CD8-positive, alpha-beta memory T cell (primary cell): ENCODE measurements at regions not wholly inside any gene's neighbourhood (a gene's known extent, or its start where the extent isn't known, plus 50 kb on each side); places are given as distances from the start of the nearest gene placed in this dataset.

Experiments
- CTCF ChIA-PET: fragments of 350-600 bp; sonication (Branson Sonifier 250); formaldehyde crosslinking; loops from one replicate; lab custom pipeline; 2021; ENCODE audit warnings: antibody characterized with exemption; lab: Charles Lee
- POLR2A ChIA-PET: fragments of 350-600 bp; sonication (Branson Sonifier 250); formaldehyde crosslinking; loops from one replicate; lab custom pipeline; 2021; ENCODE audit warnings: antibody characterized with exemption; lab: Charles Lee
- DNase-seq, 5 donors: peaks; one replicate each; pipeline versions ENCODE4 v3.0.0 to v3.0.0-alpha.2; 2020 to 2022; ENCODE audit warnings: mixed read lengths in 1 of 5
- H3K27ac ChIP-seq: one replicate; pipeline ENCODE4 v1.7.0; 2013; ENCODE audit warnings: low read depth, mild to moderate bottlenecking, low read length, moderate library complexity
- H3K27me3 ChIP-seq: 2 replicates; pipeline ENCODE4 v1.7.0; 2013; ENCODE audit warnings: low read length, mild to moderate bottlenecking; ENCODE audit not compliant: insufficient read depth, poor library complexity, severe bottlenecking
- H3K36me3 ChIP-seq: 2 replicates; pipeline ENCODE4 v1.7.0; 2013; ENCODE audit warnings: mild to moderate bottlenecking, low read length, moderate library complexity; ENCODE audit not compliant: insufficient read depth
- H3K4me1 ChIP-seq: 2 replicates; pipeline ENCODE4 v1.7.0; 2013; ENCODE audit warnings: mild to moderate bottlenecking, low read length, moderate library complexity; ENCODE audit not compliant: insufficient read depth
- H3K4me3 ChIP-seq: 2 replicates; pipeline ENCODE4 v1.7.0; 2013; ENCODE audit warnings: mild to moderate bottlenecking, low read length
- H3K9me3 ChIP-seq: 2 replicates; pipeline ENCODE4 v1.7.0; 2013; ENCODE audit warnings: mild to moderate bottlenecking, low read length
- H3K27ac Mint-ChIP-seq, 8 donors: one replicate each; pipeline ENCODE4 v1.8.0; 2020 to 2021; ENCODE audit warnings: mixed read lengths in 8 of 8, mild to moderate bottlenecking in 6 of 8, inconsistent platforms in 3 of 8, moderate library complexity in 3 of 8
- H3K27me3 Mint-ChIP-seq, 2 donors: one replicate each; pipeline ENCODE4 v1.8.0; 2020 to 2021; ENCODE audit warnings: mixed read lengths in 2 of 2, mild to moderate bottlenecking in 1 of 2, moderate library complexity in 1 of 2
- H3K36me3 Mint-ChIP-seq, 3 donors: one replicate each; pipeline ENCODE4 v1.8.0; 2020 to 2021; ENCODE audit warnings: mixed read lengths in 3 of 3, inconsistent platforms in 1 of 3, mild to moderate bottlenecking in 1 of 3
- H3K4me1 Mint-ChIP-seq, 3 donors: one replicate each; pipeline ENCODE4 v1.8.0; 2020 to 2021; ENCODE audit warnings: mixed read lengths in 3 of 3, inconsistent platforms in 1 of 3, mild to moderate bottlenecking in 1 of 3
- H3K4me3 Mint-ChIP-seq, 7 donors: one replicate each; pipeline ENCODE4 v1.8.0; 2020 to 2021; ENCODE audit warnings: mixed read lengths in 7 of 7, mild to moderate bottlenecking in 6 of 7, moderate library complexity in 4 of 7, inconsistent platforms in 2 of 7
- H3K9me3 Mint-ChIP-seq, 5 donors: one replicate each; pipeline ENCODE4 v1.8.0; 2020 to 2022; ENCODE audit warnings: mixed read lengths in 5 of 5, mild to moderate bottlenecking in 3 of 5, moderate library complexity in 2 of 5, inconsistent platforms in 1 of 5

- H3K36me3 ChIP-seq = no peaks in the 10 kb centered on the region
- H3K4me3 Mint-ChIP-seq = no peak overlapping the region
- H3K4me3 ChIP-seq = no peak overlapping the region
- H3K27ac Mint-ChIP-seq = no peak overlapping the region
- H3K27me3 ChIP-seq = no peaks in the 10 kb centered on the region
- no peaks in the 10 kb centered on the region for H3K36me3 Mint-ChIP-seq
- H3K4me1 Mint-ChIP-seq = no peaks in the 10 kb centered on the region
- H3K9me3 ChIP-seq = no peaks in the 10 kb centered on the region
- no peaks in the 10 kb centered on the region for H3K9me3 Mint-ChIP-seq
- no peaks in the 10 kb centered on the region for H3K4me1 ChIP-seq
- ChIA-PET POLR2A (no interaction called here), CTCF (no interaction called here)
- H3K27me3 Mint-ChIP-seq = peaks cover 0 to 10% of the 10 kb centered on the region in 2 donors
- no peak for DNase-seq
- no peak overlapping the region for H3K27ac ChIP-seq
Measured at GRCh38 chr1:2879591-2879990, 78.1 kb upstream of the TTC34 start.

DNA sequence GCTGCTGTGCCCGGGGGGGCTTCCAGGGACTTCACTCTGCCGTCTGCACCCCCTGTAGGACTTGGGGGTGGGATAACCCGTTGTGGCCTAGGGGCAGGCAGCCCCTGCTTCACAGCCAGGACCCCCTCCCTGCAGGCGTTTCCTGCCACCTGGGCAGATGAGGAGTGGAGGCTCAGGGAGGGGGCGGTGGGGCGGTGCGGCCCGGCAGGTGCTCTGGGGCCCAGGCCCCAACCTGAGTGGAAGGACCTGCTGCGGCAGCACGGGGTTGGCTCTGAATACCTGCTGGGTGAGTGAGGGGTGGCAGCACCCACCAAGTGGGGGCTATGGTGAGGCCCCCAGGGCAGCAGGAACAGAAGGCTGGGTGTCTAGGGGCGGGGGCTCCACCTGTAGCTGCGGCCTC is 78.6 kb upstream of the TTC34 start:
- Histone ChIP-seq H3K4me1 (no peaks in the 10 kb centered on the region), H3K36me3 (no peaks in the 10 kb centered on the region), H3K27ac (no peak overlapping the region), H3K9me3 (no peaks in the 10 kb centered on the region), H3K27me3 (no peaks in the 10 kb centered on the region), H3K4me3 (no peak overlapping the region)
- Mint-ChIP-seq H3K27me3 (peaks cover 0 to 10% of the 10 kb centered on the region in 2 donors), H3K9me3 (no peaks in the 10 kb centered on the region), H3K36me3 (no peaks in the 10 kb centered on the region), H3K27ac (peak overlapping the region in 1 of 8 donors; percentile 9), H3K4me1 (no peaks in the 10 kb centered on the region), H3K4me3 (no peak overlapping the region)
- POLR2A ChIA-PET = no interaction called here
- CTCF ChIA-PET = no interaction called here
- DNase-seq = no peak

- no peaks in the 10 kb centered on the region for H3K9me3 Mint-ChIP-seq
- ChIA-PET POLR2A (no interaction called here), CTCF (interaction anchor here (0.6 kb wide), 1 partner anchor 155 kb away, joined by 3 read pairs; no protein-coding TSS in a partner anchor)
- Histone ChIP-seq H3K4me3 (no peak overlapping the region), H3K36me3 (no peaks in the 10 kb centered on the region), H3K9me3 (no peaks in the 10 kb centered on the region), H3K27me3 (no peaks in the 10 kb centered on the region), H3K27ac (no peak overlapping the region), H3K4me1 (no peaks in the 10 kb centered on the region)
- H3K4me1 Mint-ChIP-seq = no peaks in the 10 kb centered on the region
- H3K36me3 Mint-ChIP-seq = no peaks in the 10 kb centered on the region
- peaks cover 0 to 10% of the 10 kb centered on the region in 2 donors for H3K27me3 Mint-ChIP-seq
- no peak overlapping the region for H3K27ac Mint-ChIP-seq
- no peak overlapping the region for H3K4me3 Mint-ChIP-seq
- DNase-seq = no peak
Measured at GRCh38 chr1:2880812-2881295, 79.4 kb upstream of the TTC34 start.

- Mint-ChIP-seq H3K27ac (no peak overlapping the region), H3K9me3 (no peaks in the 10 kb centered on the region), H3K4me1 (no peaks in the 10 kb centered on the region), H3K4me3 (no peak overlapping the region), H3K27me3 (peaks cover 0 to 14% of the 10 kb centered on the region in 2 donors), H3K36me3 (no peaks in the 10 kb centered on the region)
- ChIA-PET POLR2A (no interaction called here), CTCF (no interaction called here)
- Histone ChIP-seq H3K9me3 (no peaks in the 10 kb centered on the region), H3K27ac (no peak overlapping the region), H3K4me1 (no peaks in the 10 kb centered on the region), H3K36me3 (no peaks in the 10 kb centered on the region), H3K27me3 (no peaks in the 10 kb centered on the region), H3K4me3 (no peak overlapping the region)
- DNase-seq = no peak
Measured at GRCh38 chr1:2881556-2881955, 80.1 kb upstream of the TTC34 start.

- POLR2A ChIA-PET = no interaction called here
- Mint-ChIP-seq H3K4me3 (no peak overlapping the region), H3K36me3 (no peaks in the 10 kb centered on the region), H3K4me1 (no peaks in the 10 kb centered on the region), H3K27me3 (peaks cover 0 to 14% of the 10 kb centered on the region in 2 donors), H3K9me3 (no peaks in the 10 kb centered on the region), H3K27ac (no peak overlapping the region)
- no peaks in the 10 kb centered on the region for H3K4me1 ChIP-seq
- no peaks in the 10 kb centered on the region for H3K36me3 ChIP-seq
- DNase-seq = no peak
- CTCF ChIA-PET = no interaction called here
- H3K27ac ChIP-seq = no peak overlapping the region
- no peaks in the 10 kb centered on the region for H3K27me3 ChIP-seq
- H3K9me3 ChIP-seq = no peaks in the 10 kb centered on the region
- no peak overlapping the region for H3K4me3 ChIP-seq
Measured at GRCh38 chr1:2882966-2883696, 81.6 kb upstream of the TTC34 start.

- H3K4me1 Mint-ChIP-seq = no peaks in the 10 kb centered on the region
- Histone ChIP-seq H3K27me3 (no peaks in the 10 kb centered on the region), H3K4me3 (no peak overlapping the region), H3K27ac (no peak overlapping the region), H3K36me3 (no peaks in the 10 kb centered on the region), H3K4me1 (no peaks in the 10 kb centered on the region), H3K9me3 (no peaks in the 10 kb centered on the region)
- no peaks in the 10 kb centered on the region for H3K9me3 Mint-ChIP-seq
- ChIA-PET POLR2A (no interaction called here), CTCF (no interaction called here)
- H3K27me3 Mint-ChIP-seq = peaks cover 4 to 22% of the 10 kb centered on the region in 2 donors
- H3K4me3 Mint-ChIP-seq = no peak overlapping the region
- no peaks in the 10 kb centered on the region for H3K36me3 Mint-ChIP-seq
- no peak overlapping the region for H3K27ac Mint-ChIP-seq
- no peak for DNase-seq
Measured at GRCh38 chr1:2885001-2885400, 83.5 kb upstream of the TTC34 start.

DNA sequence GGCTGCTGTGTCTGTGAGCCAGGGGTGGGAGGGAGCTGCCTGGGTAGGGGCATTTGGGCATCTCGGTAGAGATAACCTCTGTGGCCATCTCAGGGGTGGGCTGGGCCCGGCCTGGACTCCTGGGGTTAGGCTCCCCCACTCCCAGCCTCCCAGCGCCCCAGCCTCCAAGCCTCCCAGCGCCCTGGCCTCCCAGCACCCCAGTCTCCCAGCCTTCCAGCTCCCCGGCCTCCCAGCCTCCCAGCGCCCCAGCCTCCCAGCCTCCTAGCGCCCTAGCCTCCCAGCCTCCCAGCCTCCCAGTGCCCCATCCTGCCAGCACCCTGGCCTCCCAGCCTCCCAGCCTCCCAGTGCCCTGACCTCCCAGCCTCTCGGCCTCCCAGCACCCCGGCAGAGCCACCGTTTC is 85.1 kb upstream of the TTC34 start:
- Histone ChIP-seq H3K4me3 (no peak overlapping the region), H3K27me3 (no peaks in the 10 kb centered on the region), H3K27ac (no peak overlapping the region), H3K36me3 (no peaks in the 10 kb centered on the region), H3K4me1 (no peaks in the 10 kb centered on the region), H3K9me3 (no peaks in the 10 kb centered on the region)
- CTCF ChIA-PET = no interaction called here
- Mint-ChIP-seq H3K27ac (no peak overlapping the region), H3K4me1 (no peaks in the 10 kb centered on the region), H3K4me3 (no peak overlapping the region), H3K36me3 (no peaks in the 10 kb centered on the region), H3K27me3 (peaks cover 4 to 12% of the 10 kb centered on the region in 2 donors), H3K9me3 (no peaks in the 10 kb centered on the region)
- no peak for DNase-seq
- POLR2A ChIA-PET = no interaction called here

DNA sequence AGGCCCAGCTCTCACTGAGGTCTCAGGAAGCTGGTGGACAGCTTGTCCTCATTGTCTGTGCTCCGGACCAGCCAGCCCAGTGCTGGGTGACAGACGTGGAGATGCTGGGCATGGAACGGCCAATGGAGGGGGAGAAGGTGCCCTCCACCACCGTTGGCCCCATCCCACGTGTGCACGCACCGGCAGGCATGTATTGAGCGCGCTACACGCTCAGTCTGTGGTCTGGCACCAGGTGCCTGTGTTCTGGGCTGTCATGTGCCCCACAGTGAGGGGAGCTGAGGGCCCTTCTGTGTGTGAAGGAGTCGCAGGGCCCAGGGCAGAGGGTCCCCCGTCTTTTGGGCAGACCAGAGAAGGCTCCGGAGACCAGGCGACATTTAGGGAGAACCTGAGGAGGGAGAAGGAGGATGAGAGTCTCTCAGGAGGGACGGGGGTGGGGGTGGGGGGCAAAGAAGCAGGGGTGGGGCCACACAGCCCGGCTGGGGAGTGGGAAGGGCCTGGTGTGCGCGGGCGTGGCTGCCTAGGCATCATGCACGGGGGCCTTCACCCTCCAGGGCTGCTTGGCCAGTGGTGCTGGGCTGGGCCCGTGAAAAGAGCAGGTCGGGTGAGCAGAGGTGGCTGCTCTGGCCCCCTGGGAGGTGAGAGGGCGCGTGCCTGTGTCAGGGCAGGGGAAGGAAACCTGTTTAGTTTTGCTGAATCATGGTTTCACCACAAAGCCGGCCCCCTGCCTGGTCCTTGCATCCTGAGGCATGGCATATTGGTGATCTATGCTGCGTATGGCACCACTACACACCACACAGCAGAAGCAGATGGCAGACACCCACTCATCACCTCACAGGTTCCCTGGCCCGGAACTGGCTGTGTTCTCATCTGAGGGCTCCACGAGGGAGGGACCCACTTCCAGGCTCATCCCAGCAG is 86.7 kb upstream of the TTC34 start:
- Mint-ChIP-seq H3K36me3 (no peaks in the 10 kb centered on the region), H3K27me3 (peaks cover 4 to 12% of the 10 kb centered on the region in 2 donors), H3K9me3 (no peaks in the 10 kb centered on the region), H3K4me3 (no peak overlapping the region), H3K27ac (no peak overlapping the region), H3K4me1 (peaks cover 0 to 2% (median 0%) of the 10 kb centered on the region in 3 donors)
- CTCF ChIA-PET = no interaction called here
- H3K36me3 ChIP-seq = no peaks in the 10 kb centered on the region
- no peaks in the 10 kb centered on the region for H3K4me1 ChIP-seq
- no peak overlapping the region for H3K27ac ChIP-seq
- no peaks in the 10 kb centered on the region for H3K9me3 ChIP-seq
- no peak overlapping the region for H3K4me3 ChIP-seq
- no peaks in the 10 kb centered on the region for H3K27me3 ChIP-seq
- POLR2A ChIA-PET = no interaction called here
- DNase-seq = no peak
